HepG2 (cell line): ENCODE measurements at regions not wholly inside any gene's neighbourhood (a gene's known extent, or its start where the extent isn't known, plus 50 kb on each side); places are given as distances from the start of the nearest gene placed in this dataset.
"Not testable (repeated sequence)": the region's sequence is repeated elsewhere in the genome, so short reads cannot be mapped to it uniquely, and the experiment has no call there.

Source experiments
- EZH2 ChIP-seq: conservative IDR thresholded peaks from 2 replicates; pipeline ENCODE4 v1.6.1; 2012; ENCODE audit warnings: mild to moderate bottlenecking, low read depth, low read length, moderate library complexity
- GABPA ChIP-seq, 2 experiments: IDR thresholded peaks; 2 replicates each; pipeline ENCODE4 v1.6.1; 2011 to 2016; ENCODE audit warnings: low read depth in 2 of 2, low read length in 1 of 2, missing biosample characterization in 1 of 2, missing genetic modification characterization in 1 of 2
- JUN ChIP-seq: sonication (generic); formaldehyde crosslinking; IDR thresholded peaks from 2 replicates; pipeline ENCODE4 v1.4.0; 2020; ENCODE audit warnings: mild to moderate bottlenecking, missing genetic modification reagents
- MXI1 ChIP-seq: IDR thresholded peaks from 3 replicates; pipeline ENCODE4 v1.6.1; 2012; ENCODE audit warnings: low read depth, low read length, inconsistent platforms, borderline replicate concordance
- POLR2AphosphoS5 ChIP-seq: IDR thresholded peaks from 2 replicates; pipeline ENCODE4 v1.6.1; 2012; ENCODE audit warnings: low read depth, low read length
- RFX5 ChIP-seq: IDR thresholded peaks from 2 replicates; pipeline ENCODE4 v1.6.1; 2011; ENCODE audit warnings: low read depth, low read length, improper control_type of control experiment
- RNF2 ChIP-seq: fragments of 450-650 bp; conservative IDR thresholded peaks from 2 replicates; pipeline ENCODE4 v1.6.1; 2016; ENCODE audit warnings: low read depth
- SMARCC2 ChIP-seq: fragments of 450-650 bp; IDR thresholded peaks from 2 replicates; pipeline ENCODE4 v1.6.1; 2017; ENCODE audit warnings: antibody characterized with exemption, mild to moderate bottlenecking
- ZNF263 ChIP-seq: sonication (generic); formaldehyde crosslinking; IDR thresholded peaks from 2 replicates; pipeline ENCODE4 v1.4.0; 2020; ENCODE audit warnings: missing genetic modification reagents
- ZNF558 ChIP-seq: sonication (generic); formaldehyde crosslinking; IDR thresholded peaks from 2 replicates; pipeline ENCODE4 v1.9.0; 2022; ENCODE audit warnings: mild to moderate bottlenecking, missing genetic modification reagents, borderline replicate concordance
- ZNF652 ChIP-seq: IDR thresholded peaks from 2 replicates; pipeline ENCODE4 v1.6.1; 2016; ENCODE audit warnings: low read depth, borderline replicate concordance
- TF ChIP-seq, protein P1 (sequence below): sonication (generic); formaldehyde crosslinking; IDR thresholded peaks from 2 replicates; pipeline ENCODE4 v1.5.0; 2020; ENCODE audit warnings: mild to moderate bottlenecking, missing genetic modification reagents, moderate library complexity
- TF ChIP-seq, protein P2 (sequence below): IDR thresholded peaks from 2 replicates; pipeline ENCODE4 v1.6.1; 2016
- TF ChIP-seq, protein P3 (sequence below): IDR thresholded peaks from 2 replicates; pipeline ENCODE4 v1.6.1; 2016

DNA sequence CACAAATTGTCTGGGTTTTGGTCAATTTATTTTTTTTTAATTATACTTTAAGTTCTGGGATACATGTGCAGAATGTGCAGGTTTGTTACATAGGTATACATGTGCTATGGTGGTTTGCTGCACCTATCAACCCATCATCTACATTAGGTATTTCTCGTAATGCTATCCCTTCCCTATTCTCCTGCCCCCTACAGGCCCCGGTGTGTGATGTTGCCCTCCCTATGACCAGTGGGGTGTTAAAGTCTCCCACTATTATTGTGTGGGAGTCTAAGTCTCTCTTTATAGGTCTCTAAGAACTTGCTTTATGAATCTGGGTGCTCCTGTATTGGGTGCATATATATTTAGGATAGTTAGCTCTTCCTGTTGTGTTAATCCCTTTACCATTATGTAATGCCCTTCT is 104.4 kb downstream of the HNMT start:
- TF ChIP-seq POLR2AphosphoS5; ZNF263 (CRISPR knock-in tag); GABPA (IDR thresholded peaks at IDR 0.05; ENCODE audit: low read depth, low read length); GABPA (CRISPR knock-in tag; IDR thresholded peaks at IDR 0.05; ENCODE audit: low read depth); SMARCC2; MXI1; EZH2; JUN (CRISPR knock-in tag); ZNF558 (CRISPR knock-in tag); ZNF652 (CRISPR knock-in tag); RFX5; RNF2: not testable (repeated sequence)
- TF ChIP-seq, protein P1, sequence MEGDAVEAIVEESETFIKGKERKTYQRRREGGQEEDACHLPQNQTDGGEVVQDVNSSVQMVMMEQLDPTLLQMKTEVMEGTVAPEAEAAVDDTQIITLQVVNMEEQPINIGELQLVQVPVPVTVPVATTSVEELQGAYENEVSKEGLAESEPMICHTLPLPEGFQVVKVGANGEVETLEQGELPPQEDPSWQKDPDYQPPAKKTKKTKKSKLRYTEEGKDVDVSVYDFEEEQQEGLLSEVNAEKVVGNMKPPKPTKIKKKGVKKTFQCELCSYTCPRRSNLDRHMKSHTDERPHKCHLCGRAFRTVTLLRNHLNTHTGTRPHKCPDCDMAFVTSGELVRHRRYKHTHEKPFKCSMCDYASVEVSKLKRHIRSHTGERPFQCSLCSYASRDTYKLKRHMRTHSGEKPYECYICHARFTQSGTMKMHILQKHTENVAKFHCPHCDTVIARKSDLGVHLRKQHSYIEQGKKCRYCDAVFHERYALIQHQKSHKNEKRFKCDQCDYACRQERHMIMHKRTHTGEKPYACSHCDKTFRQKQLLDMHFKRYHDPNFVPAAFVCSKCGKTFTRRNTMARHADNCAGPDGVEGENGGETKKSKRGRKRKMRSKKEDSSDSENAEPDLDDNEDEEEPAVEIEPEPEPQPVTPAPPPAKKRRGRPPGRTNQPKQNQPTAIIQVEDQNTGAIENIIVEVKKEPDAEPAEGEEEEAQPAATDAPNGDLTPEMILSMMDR (CRISPR knock-in tag), result not testable (repeated sequence)
- TF ChIP-seq, protein P2, sequence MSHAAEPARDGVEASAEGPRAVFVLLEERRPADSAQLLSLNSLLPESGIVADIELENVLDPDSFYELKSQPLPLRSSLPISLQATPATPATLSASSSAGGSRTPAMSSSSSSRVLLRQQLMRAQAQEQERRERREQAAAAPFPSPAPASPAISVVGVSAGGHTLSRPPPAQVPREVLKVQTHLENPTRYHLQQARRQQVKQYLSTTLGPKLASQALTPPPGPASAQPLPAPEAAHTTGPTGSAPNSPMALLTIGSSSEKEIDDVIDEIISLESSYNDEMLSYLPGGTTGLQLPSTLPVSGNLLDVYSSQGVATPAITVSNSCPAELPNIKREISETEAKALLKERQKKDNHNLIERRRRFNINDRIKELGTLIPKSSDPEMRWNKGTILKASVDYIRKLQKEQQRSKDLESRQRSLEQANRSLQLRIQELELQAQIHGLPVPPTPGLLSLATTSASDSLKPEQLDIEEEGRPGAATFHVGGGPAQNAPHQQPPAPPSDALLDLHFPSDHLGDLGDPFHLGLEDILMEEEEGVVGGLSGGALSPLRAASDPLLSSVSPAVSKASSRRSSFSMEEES (CRISPR knock-in tag), result not testable (repeated sequence)
- TF ChIP-seq, protein P3, sequence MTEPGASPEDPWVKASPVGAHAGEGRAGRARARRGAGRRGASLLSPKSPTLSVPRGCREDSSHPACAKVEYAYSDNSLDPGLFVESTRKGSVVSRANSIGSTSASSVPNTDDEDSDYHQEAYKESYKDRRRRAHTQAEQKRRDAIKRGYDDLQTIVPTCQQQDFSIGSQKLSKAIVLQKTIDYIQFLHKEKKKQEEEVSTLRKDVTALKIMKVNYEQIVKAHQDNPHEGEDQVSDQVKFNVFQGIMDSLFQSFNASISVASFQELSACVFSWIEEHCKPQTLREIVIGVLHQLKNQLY (CRISPR knock-in tag), result not testable (repeated sequence)
